Mucosa of rectum (tissue), 2 donors: ENCODE measurements at regions not wholly inside any gene's neighbourhood (a gene's known extent, or its start where the extent isn't known, plus 50 kb on each side); places are given as distances from the start of the nearest gene placed in this dataset.

ENCODE experiments used
- H3K27ac ChIP-seq, 2 donors: one replicate each; pipeline ENCODE4 v1.7.0; 2013; ENCODE audit warnings: inconsistent platforms in 2 of 2, low read depth in 2 of 2, low read length in 2 of 2
- H3K27me3 ChIP-seq, 2 donors: one replicate each; pipeline ENCODE4 v1.7.0; 2013; ENCODE audit warnings: low read length in 2 of 2; ENCODE audit not compliant: control insufficient read depth in 2 of 2, insufficient read depth in 2 of 2
- H3K36me3 ChIP-seq, 2 donors: one replicate each; pipeline ENCODE4 v1.7.0; 2013; ENCODE audit warnings: low read length in 2 of 2; ENCODE audit not compliant: control insufficient read depth in 2 of 2, insufficient read depth in 2 of 2
- H3K4me1 ChIP-seq, 2 donors: one replicate each; pipeline ENCODE4 v1.7.0; 2013; ENCODE audit warnings: low read length in 2 of 2, mild to moderate bottlenecking in 1 of 2; ENCODE audit not compliant: control insufficient read depth in 2 of 2, insufficient read depth in 2 of 2
- H3K4me3 ChIP-seq, 2 donors: one replicate each; pipeline ENCODE4 v1.7.0; 2013; ENCODE audit warnings: low read length in 2 of 2
- H3K9ac ChIP-seq, 2 donors: one replicate each; pipeline ENCODE4 v1.7.0; 2013; ENCODE audit warnings: low read length in 2 of 2, low read depth in 1 of 2, mild to moderate bottlenecking in 1 of 2
- H3K9me3 ChIP-seq, 2 donors: one replicate each; pipeline ENCODE4 v1.7.0; 2013; ENCODE audit warnings: low read length in 2 of 2; ENCODE audit not compliant: control insufficient read depth in 2 of 2
- donor health status: healthy.
- donor health status: Normal muscosa, but diverticular disease.

GRCh38 chr10:63759335-63759734 is 238.1 kb downstream of the REEP3 start:
- Histone ChIP-seq H3K4me3 (no peak overlapping the region), H3K36me3 (no peaks in the 10 kb centered on the region), H3K9ac (no peak overlapping the region), H3K4me1 (no peaks in the 10 kb centered on the region), H3K27ac (no peak overlapping the region), H3K27me3 (no peaks in the 10 kb centered on the region), H3K9me3 (no peaks in the 10 kb centered on the region)

- H3K27ac ChIP-seq: no peak overlapping the region
- no peaks in the 10 kb centered on the region for H3K4me1 ChIP-seq
- H3K9me3 ChIP-seq: no peaks in the 10 kb centered on the region
Measured at GRCh38 chr10:63760034-63760707, 239.0 kb downstream of the REEP3 start.

GRCh38 chr10:63760708-63761047 is 239.5 kb downstream of the REEP3 start:
- no peaks in the 10 kb centered on the region for H3K27me3 ChIP-seq
- no peaks in the 10 kb centered on the region for H3K36me3 ChIP-seq
- H3K9ac ChIP-seq: no peak overlapping the region
- H3K27ac ChIP-seq: no peak overlapping the region
- no peaks in the 10 kb centered on the region for H3K4me1 ChIP-seq
- H3K9me3 ChIP-seq: no peaks in the 10 kb centered on the region
- H3K4me3 ChIP-seq: no peak overlapping the region

More at GRCh38 chr10:63760034-63760707, 239.0 kb downstream of the REEP3 start:
- H3K4me3 ChIP-seq: no peak overlapping the region
- no peaks in the 10 kb centered on the region for H3K27me3 ChIP-seq
- no peaks in the 10 kb centered on the region for H3K36me3 ChIP-seq
- H3K9ac ChIP-seq: no peak overlapping the region

GRCh38 chr10:63761243-63761642 is 240.0 kb downstream of the REEP3 start:
- H3K4me1 ChIP-seq: no peaks in the 10 kb centered on the region
- no peak overlapping the region for H3K9ac ChIP-seq
- H3K27ac ChIP-seq: no peak overlapping the region

GRCh38 chr10:63763744-63764143 is 242.5 kb downstream of the REEP3 start:
- Histone ChIP-seq H3K9me3 (no peaks in the 10 kb centered on the region), H3K36me3 (no peaks in the 10 kb centered on the region), H3K27ac (no peak overlapping the region), H3K4me1 (no peaks in the 10 kb centered on the region), H3K27me3 (no peaks in the 10 kb centered on the region), H3K9ac (no peak overlapping the region), H3K4me3 (no peak overlapping the region)

More at GRCh38 chr10:63761243-63761642, 240.0 kb downstream of the REEP3 start:
- Histone ChIP-seq H3K36me3 (no peaks in the 10 kb centered on the region), H3K9me3 (no peaks in the 10 kb centered on the region), H3K4me3 (no peak overlapping the region), H3K27me3 (no peaks in the 10 kb centered on the region)

- Histone ChIP-seq H3K27ac (no peak overlapping the region), H3K27me3 (no peaks in the 10 kb centered on the region), H3K9ac (no peak overlapping the region), H3K4me1 (no peaks in the 10 kb centered on the region), H3K4me3 (no peak overlapping the region), H3K9me3 (no peaks in the 10 kb centered on the region), H3K36me3 (no peaks in the 10 kb centered on the region)
Measured at GRCh38 chr10:63765126-63765525, 243.9 kb downstream of the REEP3 start.

GRCh38 chr10:63766745-63767137 is 245.5 kb downstream of the REEP3 start:
- Histone ChIP-seq H3K36me3 (no peaks in the 10 kb centered on the region), H3K9me3 (no peaks in the 10 kb centered on the region), H3K27ac (no peak overlapping the region), H3K4me3 (no peak overlapping the region), H3K27me3 (no peaks in the 10 kb centered on the region), H3K9ac (no peak overlapping the region), H3K4me1 (no peaks in the 10 kb centered on the region)

GRCh38 chr10:63767138-63767801 is 246.1 kb downstream of the REEP3 start:
- Histone ChIP-seq H3K9ac (no peak overlapping the region), H3K4me1 (no peaks in the 10 kb centered on the region), H3K36me3 (no peaks in the 10 kb centered on the region), H3K4me3 (no peak overlapping the region), H3K9me3 (no peaks in the 10 kb centered on the region), H3K27ac (no peak overlapping the region), H3K27me3 (no peaks in the 10 kb centered on the region)

- H3K27ac ChIP-seq: no peak overlapping the region
- H3K27me3 ChIP-seq: no peaks in the 10 kb centered on the region
- no peaks in the 10 kb centered on the region for H3K4me1 ChIP-seq
- no peaks in the 10 kb centered on the region for H3K36me3 ChIP-seq
- no peaks in the 10 kb centered on the region for H3K9me3 ChIP-seq
- H3K4me3 ChIP-seq: no peak overlapping the region
- H3K9ac ChIP-seq: no peak overlapping the region
Measured at GRCh38 chr10:63769367-63769766, 248.2 kb downstream of the REEP3 start.

GRCh38 chr10:63770523-63770922 is 249.3 kb downstream of the REEP3 start:
- H3K27ac ChIP-seq: no peak overlapping the region
- no peak overlapping the region for H3K9ac ChIP-seq

More at GRCh38 chr10:63770523-63770922, 249.3 kb downstream of the REEP3 start:
- Histone ChIP-seq H3K9me3 (no peaks in the 10 kb centered on the region), H3K27me3 (no peaks in the 10 kb centered on the region), H3K36me3 (no peaks in the 10 kb centered on the region), H3K4me1 (no peaks in the 10 kb centered on the region), H3K4me3 (no peak overlapping the region)
